HFF-Myc (cell line): ENCODE measurements at regions not wholly inside any gene's neighbourhood (a gene's known extent, or its start where the extent isn't known, plus 50 kb on each side); places are given as distances from the start of the nearest gene placed in this dataset.

Experiments
- DNase-seq: peaks from one replicate; pipeline ENCODE4 v3.0.0-alpha.2; 2011; ENCODE audit warnings: low read depth; ENCODE audit errors: extremely low read depth
- H3K4me3 ChIP-seq: replicated peaks from 2 replicates; pipeline ENCODE4 v1.5.1; 2011; ENCODE audit warnings: low read depth, mild to moderate bottlenecking, control low read depth, low read length
- CTCF ChIP-seq: IDR thresholded peaks from 2 replicates; pipeline ENCODE4 v1.5.1; 2012; ENCODE audit warnings: mild to moderate bottlenecking, low read depth, low read length, control low read depth; ENCODE audit errors: missing control alignments

GRCh38 chr12:118528625-118529024 lies 152.3 kb downstream of the SUDS3 start:
- no peak overlapping the region for H3K4me3 ChIP-seq
- TF ChIP-seq CTCF: no peak
- no peak for DNase-seq

- no peak for TF ChIP-seq CTCF
- no peak for DNase-seq
- H3K4me3 ChIP-seq: no peak overlapping the region
These were observed 157.6 kb downstream of the SUDS3 start for GRCh38 chr12:118534003-118534402.

- DNase-seq: no peak
- no peak overlapping the region for H3K4me3 ChIP-seq
- TF ChIP-seq CTCF: no peak
These were observed 160.1 kb downstream of the SUDS3 start for GRCh38 chr12:118536306-118536906.

- no peak overlapping the region for H3K4me3 ChIP-seq
- no peak for DNase-seq
- TF ChIP-seq CTCF: no peak
These were observed 161.1 kb downstream of the SUDS3 start for GRCh38 chr12:118537481-118537917.

GRCh38 chr12:118541071-118541470 lies 164.7 kb downstream of the SUDS3 start:
- H3K4me3 ChIP-seq: no peak overlapping the region
- DNase-seq: no peak
- no peak for TF ChIP-seq CTCF

- no peak for TF ChIP-seq CTCF
- no peak for DNase-seq
- H3K4me3 ChIP-seq: no peak overlapping the region
These were observed 165.6 kb downstream of the SUDS3 start for GRCh38 chr12:118541934-118542333.

- TF ChIP-seq CTCF: no peak
- no peak overlapping the region for H3K4me3 ChIP-seq
- DNase-seq: no peak
These were observed 167.3 kb downstream of the SUDS3 start for GRCh38 chr12:118543651-118544050.
